ENCODE measurements at regions not wholly inside any gene's neighbourhood (a gene's known extent, or its start where the extent isn't known, plus 50 kb on each side); places are given as distances from the start of the nearest gene placed in this dataset.

DNA sequence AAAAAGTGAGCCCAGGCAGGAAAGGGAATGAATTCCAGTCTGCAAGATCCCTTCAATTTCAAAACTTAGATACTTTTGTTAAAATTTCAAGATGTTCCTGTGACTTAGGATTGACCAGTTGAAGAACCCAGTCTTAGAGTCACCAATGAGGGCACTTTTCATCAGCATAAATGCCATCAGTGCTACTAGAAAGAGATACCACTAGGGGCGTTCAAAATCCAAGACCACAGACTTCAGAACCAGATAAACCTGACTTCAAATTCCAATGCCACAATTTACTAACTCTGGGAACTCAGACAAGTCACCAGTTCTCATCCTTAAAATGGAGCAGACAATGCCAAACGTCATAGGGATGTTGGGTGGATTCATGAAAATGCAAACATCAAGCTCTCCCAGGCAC lies 523.2 kb downstream of the BUD13 start:
- TF ChIP-seq, protein P1, sequence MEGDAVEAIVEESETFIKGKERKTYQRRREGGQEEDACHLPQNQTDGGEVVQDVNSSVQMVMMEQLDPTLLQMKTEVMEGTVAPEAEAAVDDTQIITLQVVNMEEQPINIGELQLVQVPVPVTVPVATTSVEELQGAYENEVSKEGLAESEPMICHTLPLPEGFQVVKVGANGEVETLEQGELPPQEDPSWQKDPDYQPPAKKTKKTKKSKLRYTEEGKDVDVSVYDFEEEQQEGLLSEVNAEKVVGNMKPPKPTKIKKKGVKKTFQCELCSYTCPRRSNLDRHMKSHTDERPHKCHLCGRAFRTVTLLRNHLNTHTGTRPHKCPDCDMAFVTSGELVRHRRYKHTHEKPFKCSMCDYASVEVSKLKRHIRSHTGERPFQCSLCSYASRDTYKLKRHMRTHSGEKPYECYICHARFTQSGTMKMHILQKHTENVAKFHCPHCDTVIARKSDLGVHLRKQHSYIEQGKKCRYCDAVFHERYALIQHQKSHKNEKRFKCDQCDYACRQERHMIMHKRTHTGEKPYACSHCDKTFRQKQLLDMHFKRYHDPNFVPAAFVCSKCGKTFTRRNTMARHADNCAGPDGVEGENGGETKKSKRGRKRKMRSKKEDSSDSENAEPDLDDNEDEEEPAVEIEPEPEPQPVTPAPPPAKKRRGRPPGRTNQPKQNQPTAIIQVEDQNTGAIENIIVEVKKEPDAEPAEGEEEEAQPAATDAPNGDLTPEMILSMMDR (IDR thresholded peaks at IDR 0.05) = no peak
- no peak for TF ChIP-seq POLR2A (IDR thresholded peaks at IDR 0.05)

All from esophagus squamous epithelium (tissue), 4 donors.